GM19240 (cell line): ENCODE measurements at regions not wholly inside any gene's neighbourhood (a gene's known extent, or its start where the extent isn't known, plus 50 kb on each side); places are given as distances from the start of the nearest gene placed in this dataset.

Experiments used
- DNase-seq: peaks from one replicate; pipeline ENCODE4 v3.0.0; 2011; ENCODE audit warnings: low spot score; ENCODE audit not compliant: insufficient read length

GRCh38 chr7:130878785-130879184 is 144.8 kb upstream of the KLF14 start:
- no peak for DNase-seq

- no peak for DNase-seq
Measured at GRCh38 chr7:130879191-130879590, 145.2 kb upstream of the KLF14 start.

GRCh38 chr7:130880668-130881067 is 146.7 kb upstream of the KLF14 start:
- DNase-seq, result no peak

- no peak for DNase-seq
Measured at GRCh38 chr7:130881091-130881798, 147.2 kb upstream of the KLF14 start.

DNA sequence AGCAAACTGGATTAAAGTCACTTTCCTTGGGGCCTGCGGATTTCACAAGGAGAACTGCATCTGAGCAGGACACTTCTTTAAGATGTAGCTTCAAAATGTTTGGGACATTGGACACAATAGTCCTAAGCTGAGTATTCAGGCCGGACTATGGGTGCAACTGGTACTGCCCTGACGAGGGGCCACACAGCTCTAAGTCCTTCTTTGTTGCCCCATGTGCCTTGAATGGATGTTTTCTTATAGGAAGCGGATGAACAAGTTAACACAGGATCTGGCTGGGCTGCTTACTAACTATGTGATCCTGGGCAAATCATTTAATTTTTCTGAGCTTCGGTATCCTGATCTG is 147.8 kb upstream of the KLF14 start:
- no peak for DNase-seq

- no peak for DNase-seq
Measured at GRCh38 chr7:130882396-130882795, 148.4 kb upstream of the KLF14 start.

DNA sequence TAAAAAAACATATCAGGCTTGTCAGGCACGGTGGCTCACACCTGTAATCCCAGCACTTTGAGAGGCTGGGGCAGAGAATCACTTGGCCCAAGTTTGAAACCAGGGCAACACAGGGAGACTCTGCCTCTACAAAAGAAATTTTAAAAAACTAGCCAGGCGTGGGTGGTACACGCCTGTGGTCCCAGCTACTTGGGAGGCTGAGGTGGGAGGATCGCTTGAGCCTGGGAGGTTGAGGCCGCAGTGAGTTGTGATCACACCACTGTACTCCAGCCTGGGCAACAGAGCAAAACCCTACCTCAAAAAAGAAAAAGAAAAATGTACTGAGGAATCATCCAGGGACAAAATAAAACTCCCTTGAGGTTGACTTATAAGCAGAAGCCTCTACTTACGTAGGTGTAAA is 149.9 kb upstream of the KLF14 start:
- DNase-seq, result no peak

DNA sequence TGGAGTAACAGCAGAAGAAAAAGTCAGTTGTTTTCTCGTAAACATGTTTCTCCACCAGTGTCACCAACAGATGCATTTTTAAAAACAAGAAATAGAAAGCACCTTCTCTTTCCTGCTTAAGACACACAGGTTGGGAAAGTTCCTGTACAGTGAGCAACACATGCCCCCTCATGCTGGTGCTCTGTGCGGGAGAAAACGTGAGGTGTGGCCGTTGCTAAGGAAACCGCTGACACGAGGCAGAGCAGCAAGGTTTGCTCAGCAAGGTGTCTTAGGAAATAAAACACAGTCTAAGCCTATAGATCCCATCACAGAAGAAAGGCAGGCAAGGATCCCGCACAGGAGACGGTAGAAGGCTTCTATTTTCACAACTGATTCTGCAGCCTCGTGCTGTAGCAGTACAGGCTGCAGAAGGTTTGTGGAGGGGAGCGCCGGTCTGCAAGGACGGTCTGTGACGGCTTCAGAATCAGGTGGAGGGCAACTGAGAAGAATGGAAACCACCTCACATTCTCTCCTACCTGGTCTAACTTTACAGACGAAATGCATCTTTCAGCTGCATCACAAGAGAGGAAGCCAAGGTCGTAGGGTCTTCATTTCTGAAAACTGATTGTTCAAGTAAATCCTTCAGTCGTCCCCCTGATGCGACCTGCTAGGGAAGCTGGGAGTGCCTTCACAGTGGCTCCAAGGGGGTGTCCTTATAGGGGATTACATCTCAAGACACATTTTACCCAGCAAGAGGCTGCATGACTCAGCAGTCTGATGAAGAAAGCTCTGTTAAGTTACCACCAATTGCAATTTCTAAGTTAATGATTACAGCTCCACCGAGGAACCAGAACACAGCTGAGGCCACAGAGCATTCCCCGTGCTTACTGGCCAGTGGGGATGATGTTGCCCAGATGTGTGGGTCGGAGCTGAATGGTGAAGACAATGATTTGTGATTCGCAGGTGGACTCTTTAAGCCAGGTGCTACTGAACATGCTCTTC is 150.7 kb upstream of the KLF14 start:
- no peak for DNase-seq

DNA sequence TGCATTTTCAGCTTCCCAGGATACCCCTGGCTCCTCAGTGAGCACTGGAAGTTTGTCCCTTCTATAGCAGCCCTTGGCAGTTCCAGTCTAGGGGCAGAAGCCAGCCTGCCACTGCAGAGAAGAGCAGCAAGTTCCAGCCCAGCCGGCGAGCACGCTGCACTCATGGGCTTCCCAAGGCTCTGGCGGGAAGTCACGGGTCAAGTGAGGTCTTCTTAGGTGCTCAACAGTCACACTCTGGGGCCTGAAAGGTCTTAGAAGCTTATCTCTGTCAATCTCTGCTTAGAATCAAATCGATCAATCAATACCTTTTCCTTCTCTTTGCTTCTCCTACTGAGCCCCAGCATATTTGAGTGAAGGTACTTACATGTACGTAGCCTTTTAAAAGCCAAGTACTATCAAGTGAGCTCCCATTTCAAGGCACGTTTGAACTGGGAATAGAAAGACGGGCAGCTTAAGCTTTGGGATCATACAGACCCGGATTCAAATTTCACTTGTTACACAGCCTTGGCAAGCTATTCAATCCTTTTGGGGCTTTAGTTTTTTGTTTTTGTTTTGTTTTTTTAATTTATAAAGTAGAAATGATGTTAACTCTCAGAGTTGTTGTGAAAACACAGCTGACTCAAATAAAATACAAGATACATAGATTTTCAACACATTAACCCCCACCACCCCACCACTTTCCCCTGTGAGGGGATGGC is 152.6 kb upstream of the KLF14 start:
- no peak for DNase-seq

- no peak for DNase-seq
Measured at GRCh38 chr7:130887182-130887956, 153.4 kb upstream of the KLF14 start.

DNA sequence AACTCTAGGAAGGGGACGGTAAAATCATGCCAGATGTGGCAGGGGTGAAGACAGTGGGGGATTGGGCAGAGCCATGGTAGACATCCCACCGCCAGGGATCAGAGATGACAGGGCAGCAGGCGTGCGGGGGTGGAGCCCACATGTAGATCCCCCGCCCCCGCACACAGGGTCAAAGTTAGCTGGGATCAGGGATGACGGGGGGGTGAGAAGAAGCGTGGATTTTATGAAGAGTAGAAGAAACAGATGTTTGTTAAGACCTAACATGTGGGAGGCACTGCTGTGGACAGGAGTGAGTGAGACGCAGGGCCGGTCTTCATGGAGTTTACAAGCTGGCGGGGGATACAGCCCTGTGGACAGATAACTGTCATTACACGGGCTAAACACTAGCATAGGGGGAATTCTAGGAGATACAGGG is 154.0 kb upstream of the KLF14 start:
- DNase-seq, result no peak

DNA sequence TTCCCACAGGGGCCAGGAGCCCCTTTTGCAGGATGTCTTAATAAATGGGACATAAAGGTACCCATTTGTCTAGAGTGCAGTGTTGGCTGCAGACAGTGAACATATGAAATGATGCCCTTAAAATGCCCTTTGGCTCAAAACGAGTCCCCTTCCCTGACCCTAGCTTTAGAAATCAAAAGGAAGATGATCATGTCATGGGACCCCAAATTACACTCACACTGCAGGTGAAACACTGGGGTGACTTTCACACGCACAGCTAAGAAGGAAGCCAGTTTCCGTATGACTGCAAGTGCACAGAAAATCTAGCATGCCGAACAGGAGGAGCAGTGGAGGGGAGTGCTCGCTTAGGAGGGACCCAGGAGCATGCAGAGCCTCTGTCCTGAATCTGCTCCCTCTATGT is 154.5 kb upstream of the KLF14 start:
- no peak for DNase-seq

- no peak for DNase-seq
Measured at GRCh38 chr7:130890176-130891020, 156.4 kb upstream of the KLF14 start.

DNA sequence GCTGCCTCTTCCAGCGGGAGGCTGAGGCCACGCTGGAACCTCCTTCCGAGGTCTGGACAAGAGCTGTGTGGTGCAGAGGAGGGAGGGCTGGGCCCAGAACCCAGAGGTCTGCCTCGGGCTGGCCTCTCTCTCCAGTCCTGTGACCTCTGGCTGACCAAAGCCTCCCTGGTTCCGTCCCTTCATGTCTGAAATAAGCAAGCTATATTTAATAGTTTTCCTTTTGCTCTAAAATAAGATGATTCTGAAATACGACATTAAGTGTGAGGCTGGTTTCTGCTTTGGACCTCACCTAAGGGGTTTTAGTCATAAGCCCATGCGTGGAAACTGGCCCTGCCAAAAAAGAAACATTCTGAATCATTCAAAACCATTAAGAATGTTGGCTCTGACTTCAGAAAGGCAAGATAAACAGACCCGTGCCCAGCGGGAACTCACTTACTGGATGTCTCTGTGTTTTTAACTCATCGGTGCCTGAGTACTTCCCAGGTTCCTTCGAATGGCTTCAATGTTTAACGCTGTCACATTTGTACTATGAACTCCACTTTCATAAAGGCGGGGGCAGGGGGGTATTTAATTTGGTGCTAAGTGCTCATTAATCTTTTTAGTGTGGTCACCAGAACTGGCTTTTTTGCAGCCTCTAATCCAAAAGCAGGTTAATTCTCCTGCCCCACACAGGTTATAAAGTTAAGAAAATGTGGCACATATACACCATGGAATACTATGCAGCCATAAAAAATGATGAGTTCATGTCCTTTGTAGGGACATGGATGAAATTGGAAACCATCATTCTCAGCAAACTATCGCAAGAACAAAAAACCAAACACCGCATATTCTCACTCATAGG is 157.5 kb upstream of the KLF14 start:
- DNase-seq, result no peak

DNA sequence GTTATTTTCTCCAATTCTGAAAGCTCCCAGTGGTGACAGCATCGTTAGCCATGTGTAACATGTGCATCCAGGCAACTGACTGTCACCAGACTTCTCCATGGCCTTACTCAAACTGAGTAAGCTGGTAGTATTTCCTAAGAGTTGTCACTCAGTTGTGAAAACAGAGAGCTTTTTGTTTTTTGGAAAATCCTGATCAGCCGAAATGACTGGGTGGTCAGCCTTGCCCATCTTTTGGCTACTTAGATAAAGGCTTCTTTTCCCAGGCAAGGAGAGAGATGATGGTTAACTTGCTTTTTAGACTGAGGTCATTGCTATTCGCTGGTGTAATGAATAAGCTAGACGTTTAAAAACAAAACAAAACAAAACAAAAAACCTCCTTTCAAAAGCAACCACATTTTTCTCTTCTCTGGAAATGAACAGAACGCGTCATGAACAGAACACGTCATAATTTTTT is 159.5 kb upstream of the KLF14 start:
- DNase-seq, result no peak

DNA sequence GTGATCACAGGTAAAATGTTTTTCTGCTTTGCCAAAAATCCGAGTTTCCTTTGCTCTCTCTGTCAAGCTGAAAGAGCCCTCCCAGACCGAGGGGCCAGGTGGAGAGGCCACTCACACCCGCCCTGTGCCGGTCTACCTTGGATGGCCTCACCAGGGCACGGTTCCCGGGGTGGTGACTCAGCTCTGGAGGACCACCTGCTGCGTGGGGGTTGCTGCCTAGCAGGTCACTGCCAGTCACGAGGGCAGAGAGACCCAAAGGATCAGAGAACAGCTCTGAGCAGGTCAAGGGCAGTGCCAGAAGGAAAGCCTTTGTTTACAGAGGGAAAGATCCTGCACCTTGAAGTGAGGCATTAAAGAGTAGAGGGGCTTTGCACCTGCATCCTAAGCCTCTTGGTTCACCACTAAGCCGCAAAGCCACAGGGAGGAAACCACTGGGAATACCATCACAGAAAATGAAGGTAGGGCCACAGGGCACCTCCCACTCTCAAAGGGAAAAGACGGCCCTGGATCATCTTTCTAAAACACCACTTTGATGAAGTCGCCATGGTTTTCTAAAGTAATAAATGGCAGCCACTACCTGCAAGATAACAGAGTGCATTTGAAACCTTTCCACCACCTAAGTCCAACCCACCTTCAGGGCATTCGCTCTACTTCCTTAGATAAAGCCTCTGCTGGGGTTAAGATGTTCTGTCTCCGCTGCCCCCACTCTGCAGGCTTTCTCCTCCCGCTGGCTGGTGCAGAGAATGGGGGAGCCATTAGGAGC is 160.3 kb upstream of the KLF14 start:
- no peak for DNase-seq

- no peak for DNase-seq
Measured at GRCh38 chr7:130894909-130895750, 161.1 kb upstream of the KLF14 start.
